HG02763 (cell line): ENCODE measurements at regions not wholly inside any gene's neighbourhood (a gene's known extent, or its start where the extent isn't known, plus 50 kb on each side); places are given as distances from the start of the nearest gene placed in this dataset.
"Not testable (repeated sequence)": the region's sequence is repeated elsewhere in the genome, so short reads cannot be mapped to it uniquely, and the experiment has no call there.

Source experiments
- ATAC-seq: cut with Tn5 transposase; IDR thresholded peaks from one replicate; pipeline ENCODE4 v1.9.1; 2021; ENCODE audit warnings: mild to moderate bottlenecking, moderate library complexity; ENCODE audit not compliant: unreplicated experiment

DNA sequence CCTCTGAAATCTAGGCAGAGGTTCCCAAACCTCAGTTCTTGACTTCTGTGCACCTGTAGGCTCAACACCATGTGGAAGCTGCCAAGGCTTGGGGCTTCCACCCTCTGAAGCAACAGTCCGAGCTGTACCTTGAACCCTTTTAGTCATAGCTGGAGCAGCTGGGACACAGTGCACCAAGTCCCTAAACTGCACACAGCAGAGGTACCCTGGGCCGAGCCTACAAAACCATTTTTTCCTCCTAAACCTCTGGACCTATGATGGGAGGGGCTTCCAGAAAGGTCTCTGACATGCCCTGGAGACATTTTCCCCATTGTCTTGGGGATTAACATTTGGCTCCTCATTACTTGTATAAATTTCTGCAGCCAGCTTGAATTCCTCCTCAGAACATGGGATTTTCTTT lies 168.8 kb downstream of the TLE3 start:
- not testable (repeated sequence) for ATAC-seq

DNA sequence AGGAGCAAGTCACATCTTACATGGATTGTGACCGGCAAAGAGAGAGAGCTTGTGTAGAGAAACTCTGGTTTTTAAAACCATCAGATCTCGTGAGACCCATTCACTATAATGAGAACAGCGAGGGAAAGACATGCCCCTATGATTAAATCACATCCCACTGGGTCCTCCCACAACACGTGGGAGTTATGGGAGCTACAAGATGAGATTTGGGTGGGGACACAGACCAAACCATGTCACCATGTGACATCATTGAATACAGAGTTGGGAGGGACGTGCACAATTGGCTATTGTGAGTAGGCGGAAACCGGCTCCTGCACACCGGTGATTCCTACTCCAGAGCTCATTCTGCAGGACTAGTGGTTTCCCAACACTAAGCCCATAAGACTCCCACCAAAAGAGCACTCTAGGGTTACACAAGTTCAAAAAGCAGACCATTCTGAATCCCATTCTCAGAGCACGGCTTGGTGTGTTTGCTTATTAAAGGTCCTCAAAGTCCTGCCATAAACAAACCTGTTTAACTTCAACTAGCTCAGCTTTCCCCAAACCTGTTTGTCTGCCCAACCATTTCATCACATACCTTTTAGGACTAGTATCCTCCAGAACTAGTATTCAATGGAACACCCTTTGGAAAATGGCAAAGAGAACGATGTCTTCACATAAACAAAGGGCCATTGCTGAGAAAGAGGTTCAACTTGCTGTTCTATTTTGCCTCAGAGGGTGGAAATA lies 167.6 kb downstream of the TLE3 start:
- ATAC-seq: no peak

DNA sequence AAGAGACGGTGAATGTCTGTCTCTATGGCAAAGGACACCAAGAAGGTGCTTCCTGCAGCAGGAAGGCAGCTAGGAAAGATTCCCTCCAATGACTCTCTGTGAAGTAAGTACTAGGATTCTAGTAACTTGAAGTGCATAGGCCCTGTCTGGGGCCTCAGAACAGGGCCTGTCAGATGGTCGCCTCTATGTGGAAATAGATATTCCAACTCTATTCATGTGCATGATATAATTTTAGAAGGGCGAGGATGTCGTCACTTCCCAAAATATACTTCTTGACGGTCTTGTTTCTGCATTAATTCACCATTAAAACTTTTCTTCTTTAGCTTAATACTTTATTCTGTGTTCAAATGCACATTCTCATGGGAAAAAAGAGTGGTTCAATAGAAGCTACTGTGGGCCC lies 167.0 kb downstream of the TLE3 start:
- no peak for ATAC-seq

DNA sequence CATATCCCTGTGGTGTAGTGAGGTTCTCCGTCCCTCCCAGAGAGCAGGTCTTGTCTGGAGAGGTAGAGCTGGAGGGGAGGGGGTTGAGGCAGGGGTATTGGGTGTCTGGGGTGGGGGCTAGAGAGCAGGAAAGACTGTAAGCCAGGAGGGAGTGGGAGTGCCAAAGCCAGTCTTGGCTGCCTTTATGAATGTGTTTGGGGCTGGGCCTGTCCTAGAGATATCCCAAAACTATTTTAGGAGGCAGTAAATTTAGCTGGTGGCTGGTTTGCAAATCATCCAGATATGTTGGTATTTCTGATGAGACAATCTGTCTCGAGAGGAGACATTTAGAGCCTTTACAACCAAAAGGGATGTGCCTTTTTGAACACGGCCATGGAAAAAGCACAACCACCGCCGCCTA lies 166.6 kb downstream of the TLE3 start:
- ATAC-seq: no peak

DNA sequence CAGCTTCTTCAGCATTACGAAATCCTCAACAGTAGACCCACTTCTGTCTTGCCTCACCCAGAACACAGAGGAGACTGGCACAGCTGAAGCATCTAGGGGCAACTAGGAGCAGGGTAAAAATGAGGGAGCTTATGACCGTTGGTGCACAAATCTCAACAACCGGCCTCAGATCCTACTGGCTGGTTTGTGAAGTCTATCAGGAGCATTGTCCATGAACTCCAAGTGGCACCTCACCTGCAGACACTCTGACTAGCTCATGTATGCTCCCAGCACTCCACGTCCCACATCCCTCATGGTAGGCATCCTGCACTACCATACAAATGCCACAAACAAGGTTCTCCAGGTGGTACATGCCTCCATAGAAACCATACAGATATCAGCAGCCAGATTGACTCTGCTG lies 163.1 kb downstream of the TLE3 start:
- no peak for ATAC-seq

DNA sequence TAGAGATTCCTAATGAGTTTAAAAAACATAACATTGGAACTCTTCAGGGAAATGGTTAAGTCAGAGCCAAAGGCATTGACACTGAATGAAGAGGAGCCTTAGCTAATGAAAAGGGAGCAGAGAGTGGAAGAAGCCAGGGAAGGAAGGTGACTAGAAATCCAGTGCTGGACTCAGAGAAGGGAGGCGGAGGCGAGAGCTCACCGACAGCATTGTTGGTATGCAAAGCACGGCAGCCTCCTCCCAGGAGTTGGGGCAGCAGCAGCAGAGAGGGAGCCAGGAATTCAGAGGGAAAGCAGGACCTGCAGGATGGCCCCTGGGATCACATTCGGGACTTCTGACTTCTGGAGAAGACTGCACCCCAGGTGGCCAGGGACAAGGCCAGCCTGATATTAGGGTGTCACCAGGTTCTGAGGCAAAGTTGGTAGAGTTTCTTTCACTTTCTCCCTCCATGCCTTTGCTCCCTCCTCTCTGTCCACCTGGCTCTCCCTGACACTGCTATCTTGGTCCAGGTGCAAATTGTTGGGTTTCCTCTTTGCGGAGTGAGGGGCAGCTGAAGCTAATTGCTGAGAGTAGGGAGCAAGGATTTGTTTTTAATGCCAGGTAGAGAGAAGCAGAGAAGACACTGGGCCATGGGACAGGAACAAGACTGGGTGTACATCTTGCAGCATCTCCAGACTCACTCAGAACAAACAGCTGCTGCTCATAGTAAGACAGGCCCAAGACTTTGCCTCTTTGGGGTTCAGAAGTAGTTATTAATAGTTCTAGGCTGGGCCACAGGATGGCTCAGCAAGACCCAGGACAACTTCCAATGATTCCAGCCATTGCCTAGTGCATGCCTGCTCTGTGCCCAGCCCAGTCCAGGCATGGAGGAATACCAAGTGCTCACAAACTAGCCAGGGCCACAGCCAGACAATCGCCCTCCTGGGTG lies 157.9 kb downstream of the TLE3 start:
- no peak for ATAC-seq

DNA sequence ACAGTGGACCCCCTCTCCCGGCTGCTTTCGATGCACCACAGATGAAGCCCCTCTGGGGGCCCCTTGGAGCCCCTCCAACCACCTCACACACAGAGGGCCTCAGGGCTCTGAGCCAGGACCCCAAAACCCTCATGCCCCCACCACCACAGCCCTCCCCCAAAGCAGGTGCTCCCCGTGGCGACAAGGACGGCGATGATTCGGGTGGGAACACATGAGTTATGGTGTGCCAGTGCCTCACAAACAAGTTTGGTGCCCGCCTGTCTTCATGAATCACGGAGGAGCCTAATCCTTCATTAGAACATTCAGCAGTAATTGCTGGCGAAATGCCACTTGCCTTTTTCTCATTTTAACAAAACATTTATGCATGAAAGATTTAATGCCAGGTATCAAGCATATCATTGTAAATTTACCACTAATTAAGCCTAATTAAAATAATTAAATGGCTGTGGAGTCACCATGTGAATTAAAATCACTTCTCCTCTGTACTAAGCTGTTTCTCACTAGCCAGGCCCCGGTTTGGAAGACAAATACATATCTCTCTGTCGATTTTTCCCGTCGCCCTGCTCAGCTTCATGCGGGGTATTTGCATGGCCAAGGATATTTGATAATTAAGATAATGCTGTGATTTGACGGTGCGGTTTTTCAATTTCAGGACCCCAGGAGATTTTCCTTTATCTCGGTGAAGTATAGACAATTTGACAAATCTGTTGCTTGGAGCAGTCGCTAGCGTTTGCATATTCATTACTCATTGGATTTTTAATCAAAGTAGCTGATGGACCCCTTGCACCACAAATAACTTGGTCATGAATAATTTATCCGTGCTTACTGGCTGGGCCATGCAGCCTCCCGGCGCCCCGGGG lies 157.0 kb downstream of the TLE3 start:
- no peak for ATAC-seq

DNA sequence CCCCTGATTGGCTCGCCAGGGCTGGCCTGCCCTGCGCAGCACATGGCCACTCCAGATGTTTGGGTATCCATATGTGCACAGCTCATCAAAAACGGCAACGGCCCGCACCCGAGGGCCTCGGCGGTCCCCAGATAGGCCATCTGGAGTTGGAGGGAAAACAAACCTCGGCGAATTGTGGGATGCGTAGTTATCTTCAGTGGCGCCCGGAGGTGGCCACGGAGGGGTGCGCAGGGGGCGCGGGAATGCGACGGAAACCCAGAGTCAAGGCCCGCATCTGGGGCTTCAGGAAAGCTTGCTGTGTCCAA lies 156.5 kb downstream of the TLE3 start:
- ATAC-seq: no peak

DNA sequence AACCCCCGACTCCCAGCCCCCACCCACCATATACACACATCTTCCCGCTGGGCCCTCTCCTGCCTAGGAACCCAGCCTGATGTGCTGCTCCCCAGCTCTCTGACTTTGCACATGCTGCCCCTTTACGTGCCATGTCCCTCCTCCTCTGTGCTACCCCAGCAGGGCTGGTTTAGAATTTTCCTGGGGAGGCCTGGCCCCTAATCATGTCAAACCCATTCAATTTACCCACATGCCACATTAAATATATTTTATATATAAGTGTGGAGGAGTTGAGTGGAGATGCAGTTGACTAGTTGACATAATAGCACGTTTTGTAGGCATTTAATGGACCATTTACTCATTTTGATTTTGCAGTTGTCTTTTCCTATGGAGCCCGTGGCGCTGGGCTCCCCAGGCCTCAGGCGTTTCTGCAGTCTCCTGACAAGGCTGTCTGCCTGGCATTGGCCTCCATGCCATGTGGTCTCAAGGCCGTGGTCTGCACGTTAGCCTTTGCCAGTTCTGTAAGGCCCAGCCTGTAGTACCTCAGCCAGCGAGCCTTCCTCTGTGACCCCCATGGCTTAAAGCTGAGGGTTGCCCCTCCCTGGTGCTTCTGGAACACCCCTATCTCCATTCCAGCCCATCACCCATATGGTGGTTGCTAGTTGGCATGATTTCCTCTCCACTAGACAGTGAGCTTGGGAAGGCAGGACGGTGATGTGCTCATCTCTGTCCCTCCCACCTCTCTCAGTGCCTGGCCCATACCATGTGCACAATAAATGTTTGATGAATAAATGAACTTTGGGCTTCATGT lies 155.8 kb downstream of the TLE3 start:
- ATAC-seq: no peak

DNA sequence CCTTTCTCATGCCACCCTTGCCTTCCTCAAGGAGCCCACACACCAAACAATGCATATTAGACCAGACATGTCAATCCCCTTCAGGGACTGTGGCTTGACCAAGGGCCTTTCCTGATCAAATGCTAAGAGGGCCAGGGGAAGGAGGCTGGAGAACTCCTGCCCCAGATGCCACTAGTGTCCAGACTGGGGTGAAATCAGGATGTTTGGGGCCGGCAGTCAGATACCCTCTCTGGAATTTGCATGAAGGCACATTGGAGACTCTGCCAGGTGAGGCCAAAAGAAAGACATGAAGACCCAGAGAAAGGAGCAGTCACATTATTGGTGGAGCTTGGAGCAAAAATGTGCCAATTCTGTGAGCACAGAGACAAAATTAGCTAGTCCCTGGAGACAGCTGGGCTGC lies 154.1 kb downstream of the TLE3 start:
- no peak for ATAC-seq

DNA sequence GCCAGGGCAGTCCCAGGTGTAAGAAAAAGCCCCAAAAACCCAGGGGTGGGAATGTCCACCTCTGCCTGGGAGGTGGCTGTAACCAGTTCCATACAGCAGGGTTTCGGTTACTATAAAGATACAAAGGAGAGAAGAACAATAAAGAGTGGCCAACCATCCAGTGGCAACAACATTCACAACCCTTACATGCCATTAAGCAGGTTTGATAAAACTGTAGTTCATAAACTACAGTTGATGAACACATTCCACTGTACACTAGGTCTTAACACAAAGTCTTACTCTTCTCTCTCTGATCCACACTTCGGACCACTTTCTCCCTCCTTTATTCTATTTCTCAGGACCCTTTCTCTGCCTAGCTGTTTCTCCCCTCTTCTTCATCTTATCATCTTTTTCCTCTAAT lies 152.0 kb downstream of the TLE3 start:
- no peak for ATAC-seq

DNA sequence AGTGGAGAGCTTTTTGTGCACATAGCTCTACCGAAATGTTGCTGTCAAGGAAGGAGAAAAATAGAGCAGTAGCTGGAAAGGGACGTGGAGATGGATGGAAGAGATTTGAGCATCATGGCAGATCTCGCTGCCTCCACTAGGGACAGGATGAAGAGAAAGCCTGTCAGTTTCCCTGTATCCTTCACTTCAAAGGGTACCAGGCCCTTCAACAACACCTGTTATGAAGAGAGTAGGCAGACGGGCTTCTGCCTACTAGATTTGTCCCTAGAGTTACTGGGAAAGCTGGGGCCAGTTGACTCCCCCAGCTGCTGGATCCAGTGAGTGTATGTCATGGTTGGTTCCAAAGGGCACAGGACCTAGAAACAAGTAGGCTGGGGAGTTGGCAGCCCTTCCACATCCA lies 150.8 kb downstream of the TLE3 start:
- ATAC-seq: no peak

DNA sequence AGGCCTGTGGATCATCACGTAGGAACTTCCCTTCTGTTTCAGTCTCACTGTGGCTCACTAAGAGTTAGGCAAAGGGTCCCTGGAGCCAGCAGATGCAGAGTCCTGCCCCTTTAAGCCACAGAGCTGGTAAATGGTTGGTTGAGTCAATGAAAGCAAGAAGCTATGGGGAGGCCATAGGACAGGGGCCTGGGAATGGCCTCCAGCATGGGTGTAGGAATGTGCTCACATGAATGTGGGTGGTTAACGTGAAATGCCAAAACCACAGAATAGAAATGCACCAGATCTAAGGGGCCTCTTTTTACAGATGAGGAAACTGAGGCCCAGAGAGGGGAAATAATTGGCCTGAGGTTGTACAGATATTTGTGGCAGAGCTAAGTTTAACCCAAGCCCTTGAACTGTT lies 150.3 kb downstream of the TLE3 start:
- no peak for ATAC-seq

DNA sequence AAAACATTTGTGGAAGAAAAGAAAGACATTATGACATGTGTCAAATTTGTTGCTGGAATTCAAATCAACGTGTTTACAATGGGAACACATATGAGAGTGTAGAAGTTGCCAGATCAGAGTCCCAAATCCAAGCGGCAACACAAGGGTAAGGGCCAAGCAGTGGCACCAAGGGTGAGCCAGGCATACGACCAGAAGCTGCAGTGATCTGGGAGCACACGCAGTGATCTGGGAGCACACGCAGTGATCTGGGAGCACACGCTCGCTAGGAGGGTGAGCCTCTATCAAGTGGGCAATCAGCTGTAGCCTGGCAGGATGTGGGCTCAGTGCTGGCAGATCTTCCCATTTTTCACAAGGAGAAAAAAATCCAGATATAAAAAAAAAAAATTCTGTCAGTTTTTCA lies 148.2 kb downstream of the TLE3 start:
- ATAC-seq: no peak

DNA sequence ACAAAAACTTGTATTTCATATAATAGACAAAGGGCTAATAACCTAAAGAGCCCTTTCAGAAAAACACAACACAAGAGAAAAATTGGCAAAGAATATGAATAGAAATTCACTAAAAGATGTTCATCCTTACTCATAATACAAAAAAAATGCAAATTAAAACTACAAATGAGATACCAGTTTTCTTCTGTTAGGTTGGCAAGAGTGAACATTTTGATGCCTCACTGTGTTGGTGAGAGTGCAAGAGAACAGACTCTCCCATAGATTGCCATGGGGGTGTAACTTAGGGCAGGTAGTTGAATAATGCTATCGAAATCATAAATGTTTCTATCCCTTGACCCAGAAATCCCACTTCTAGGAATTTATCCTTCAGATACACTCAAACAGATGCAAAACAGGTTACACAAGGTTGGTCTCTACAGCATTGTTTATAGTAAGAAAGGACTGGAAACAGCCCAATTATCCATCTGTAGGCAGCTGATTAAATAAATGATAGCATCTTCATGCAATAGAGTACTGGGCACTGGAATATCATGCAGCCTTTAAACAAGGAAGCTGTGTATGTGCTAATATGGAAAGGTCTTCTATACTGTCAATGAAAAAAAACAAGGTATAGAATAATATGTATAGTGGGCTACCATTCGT lies 146.3 kb downstream of the TLE3 start:
- no peak for ATAC-seq

DNA sequence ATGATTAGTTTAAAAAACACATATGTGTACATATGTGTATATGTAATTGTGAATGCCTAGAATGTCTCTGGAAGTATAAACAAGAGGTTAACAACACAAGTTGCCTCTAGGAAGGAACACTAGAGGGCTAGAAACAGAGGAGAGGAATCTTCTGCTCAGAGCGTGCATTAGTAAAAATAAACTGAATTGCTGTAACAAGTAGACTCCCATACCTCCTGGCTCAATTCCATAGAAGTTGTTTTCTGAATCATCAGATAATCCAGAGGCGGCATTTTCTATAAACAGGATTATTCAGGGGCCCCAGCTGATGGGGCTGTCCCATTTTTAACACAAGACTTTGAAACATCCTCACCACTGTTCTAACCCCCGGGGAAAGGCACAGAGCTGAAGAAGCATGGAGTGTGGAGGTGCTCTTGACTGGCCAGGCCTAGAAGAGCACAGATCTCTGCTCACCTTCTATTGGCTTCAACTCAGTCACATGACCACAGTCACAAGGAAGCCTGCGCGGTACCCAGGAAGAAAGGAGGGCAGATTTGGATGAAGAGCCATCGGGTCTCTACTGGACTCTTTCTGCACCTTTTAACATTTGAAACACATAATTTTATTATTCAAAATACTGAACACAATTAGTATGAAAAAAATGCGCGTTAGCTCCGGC lies 145.7 kb downstream of the TLE3 start:
- ATAC-seq: no peak

DNA sequence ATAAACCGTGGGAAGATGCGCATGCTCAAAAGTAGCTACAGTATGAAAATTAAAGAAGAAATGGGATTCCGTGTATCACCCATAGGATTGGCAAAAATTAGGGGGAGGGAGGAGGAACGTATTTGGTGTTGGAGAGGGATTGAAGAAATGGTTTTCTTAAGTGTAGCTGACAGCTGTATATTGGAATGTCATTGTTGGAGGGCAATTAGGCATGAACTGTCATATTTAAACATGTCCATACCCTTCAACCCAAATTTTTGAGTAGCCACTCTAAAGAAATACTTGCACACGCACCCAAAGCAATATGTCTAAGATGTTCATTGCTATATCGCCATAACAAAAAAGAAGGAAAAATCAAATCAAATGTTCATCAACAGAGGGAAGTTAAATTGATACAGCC lies 144.7 kb downstream of the TLE3 start:
- ATAC-seq: no peak

DNA sequence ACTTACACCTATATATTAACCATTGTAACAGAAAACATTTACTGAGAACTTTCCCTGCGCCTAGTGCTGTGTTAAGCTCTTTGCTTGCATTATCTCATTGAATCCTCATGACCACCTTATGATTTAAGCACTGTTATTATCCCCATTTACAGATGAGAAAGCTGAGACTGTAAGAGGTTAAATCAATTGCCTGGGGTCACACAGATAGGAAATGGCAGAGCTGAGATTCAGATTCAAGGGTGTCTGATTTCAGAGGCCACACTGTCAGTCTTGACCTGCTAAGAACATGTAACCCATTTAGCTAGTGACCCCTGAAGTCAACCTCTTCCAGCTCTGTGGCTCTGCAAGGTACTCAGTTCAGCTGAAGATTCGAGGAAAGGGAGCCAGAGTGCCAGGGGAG lies 143.9 kb downstream of the TLE3 start:
- no peak for ATAC-seq

DNA sequence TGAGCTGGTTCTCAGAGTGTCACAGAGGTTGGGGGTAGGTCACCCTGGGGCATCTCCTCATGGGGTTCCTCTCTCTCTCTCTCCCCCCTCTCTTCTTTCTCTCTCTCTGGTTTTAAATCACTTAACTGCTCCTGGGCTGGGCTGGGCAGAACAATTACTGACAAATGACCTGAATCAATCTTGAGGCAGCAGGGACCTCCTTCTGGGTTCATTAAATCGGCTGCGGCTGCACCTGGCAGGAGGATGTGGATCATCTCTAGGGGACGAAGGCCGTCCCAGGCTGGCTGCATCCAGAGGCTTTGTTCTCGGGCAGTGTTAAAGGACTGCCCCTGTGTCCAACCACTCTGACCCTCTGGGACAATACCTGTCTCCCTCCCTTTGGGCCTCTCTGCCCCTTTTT lies 143.1 kb downstream of the TLE3 start:
- no peak for ATAC-seq
